ENCODE measurements at regions not wholly inside any gene's neighbourhood (a gene's known extent, or its start where the extent isn't known, plus 50 kb on each side); places are given as distances from the start of the nearest gene placed in this dataset.
"Not testable (repeated sequence)": the region's sequence is repeated elsewhere in the genome, so short reads cannot be mapped to it uniquely, and the experiment has no call there.

DNA sequence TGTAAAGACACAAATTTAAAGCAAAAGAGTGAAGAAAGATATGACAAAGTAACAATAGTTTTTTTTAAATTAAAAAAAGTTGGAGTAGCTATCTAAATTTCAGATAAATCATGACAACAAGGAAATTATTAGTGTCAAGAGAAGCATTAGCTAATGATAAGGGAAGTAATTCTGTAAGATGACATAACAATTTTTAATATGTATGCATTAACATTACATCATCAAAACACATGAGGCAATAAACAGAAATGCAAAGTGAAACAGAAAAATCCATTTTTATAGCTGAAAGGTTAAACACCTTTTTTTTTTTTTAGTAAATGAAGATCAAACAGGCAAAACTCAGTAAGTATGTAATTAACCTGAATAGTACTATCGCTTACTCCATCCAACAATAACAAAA lies 804.9 kb upstream of the PRR20A start:
- no peak for DNase-seq

DNA sequence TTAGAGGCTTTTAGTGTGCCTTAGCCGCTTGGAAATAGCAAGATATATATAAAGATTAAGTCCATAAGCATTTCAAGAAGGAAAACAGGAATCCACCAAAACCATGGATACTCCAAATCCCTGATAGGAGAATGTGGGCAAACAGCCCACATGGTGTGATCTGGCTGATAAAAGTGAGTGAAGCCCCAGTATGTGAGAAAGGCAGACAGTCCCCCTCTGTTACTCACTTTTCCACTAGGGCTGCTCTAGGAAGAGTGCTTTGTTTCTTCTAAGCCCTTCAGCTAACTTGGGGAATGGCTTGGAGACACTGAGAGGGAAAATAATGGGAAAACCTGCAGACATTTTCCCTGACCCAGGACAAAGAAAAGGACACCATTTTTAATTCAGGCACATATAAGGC lies 802.3 kb upstream of the PRR20A start:
- DNase-seq = no peak

DNA sequence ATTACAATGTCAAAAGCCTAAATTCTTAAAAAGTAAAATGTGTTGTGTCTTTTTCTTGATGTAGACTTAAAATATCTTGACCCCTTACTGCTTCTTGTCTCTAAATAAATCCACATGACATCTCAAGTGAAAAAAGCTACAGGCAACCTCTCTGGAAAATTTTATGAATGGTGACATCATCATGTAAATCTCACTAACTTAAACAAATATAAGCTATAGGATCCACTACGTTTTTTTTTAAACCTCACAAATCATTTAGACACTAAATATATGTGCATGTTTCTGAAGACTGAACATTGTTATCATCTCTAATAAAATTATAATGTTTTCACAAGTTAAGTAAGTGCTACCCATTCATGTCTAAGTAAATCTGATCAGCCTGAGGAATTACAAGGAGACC lies 793.7 kb upstream of the PRR20A start:
- no peak for DNase-seq

DNA sequence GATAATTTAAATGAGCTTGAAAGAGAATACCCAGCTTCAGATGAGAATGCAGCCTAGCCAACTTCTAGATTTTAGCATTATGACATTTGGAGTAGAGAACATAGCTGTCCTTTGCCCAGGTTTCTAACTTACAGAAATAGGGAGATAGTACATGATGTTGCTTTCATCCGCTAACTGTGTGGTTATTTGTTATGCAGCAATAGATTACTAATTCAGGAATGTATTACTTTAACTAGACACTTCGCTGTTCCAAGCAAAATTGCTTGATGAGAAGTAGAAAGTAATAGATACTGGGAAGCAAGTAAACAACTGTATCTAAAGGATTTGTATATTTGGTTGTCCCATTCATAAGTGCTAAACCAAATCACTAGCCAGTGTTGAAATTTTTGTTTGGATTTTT lies 790.9 kb upstream of the PRR20A start:
- DNase-seq = no peak

DNA sequence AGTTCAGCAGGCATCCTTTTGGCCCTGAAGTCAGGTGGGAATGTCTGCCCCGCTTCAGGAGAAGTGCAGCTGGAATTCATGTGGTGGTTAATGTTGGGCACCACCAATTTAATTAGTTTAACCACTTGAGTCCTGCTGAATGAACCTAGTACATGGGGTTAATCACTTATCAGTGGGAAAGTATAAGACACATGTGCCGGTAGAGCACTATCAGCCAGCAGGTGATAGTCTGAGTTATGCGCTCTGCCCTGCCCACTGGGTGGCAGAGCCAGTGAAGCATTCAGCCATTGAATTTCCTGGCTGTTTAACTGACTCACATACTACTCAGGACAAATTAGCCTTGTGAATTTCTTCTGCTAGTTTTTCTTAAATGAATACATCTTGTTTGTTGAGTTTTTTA lies 789.7 kb upstream of the PRR20A start:
- DNase-seq = no peak

DNA sequence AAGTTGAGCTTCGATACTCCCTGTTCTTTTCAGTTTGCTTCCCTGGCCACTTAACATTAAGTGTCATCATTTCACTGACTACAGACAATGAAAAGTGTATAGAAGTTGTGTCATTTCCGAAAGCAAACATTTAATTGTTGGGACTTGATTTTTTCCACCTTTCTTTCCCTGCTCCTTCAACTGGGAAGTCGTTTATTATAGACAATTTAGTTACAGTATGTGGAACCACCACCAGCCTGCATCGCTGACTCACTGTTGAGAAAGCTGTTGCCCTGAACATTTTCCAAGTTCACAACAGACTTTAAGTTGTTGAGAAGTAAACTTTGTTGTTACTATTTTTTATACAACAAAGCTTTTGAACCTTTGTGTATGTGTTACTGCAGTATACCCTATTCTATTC lies 788.4 kb upstream of the PRR20A start:
- DNase-seq = no peak

DNA sequence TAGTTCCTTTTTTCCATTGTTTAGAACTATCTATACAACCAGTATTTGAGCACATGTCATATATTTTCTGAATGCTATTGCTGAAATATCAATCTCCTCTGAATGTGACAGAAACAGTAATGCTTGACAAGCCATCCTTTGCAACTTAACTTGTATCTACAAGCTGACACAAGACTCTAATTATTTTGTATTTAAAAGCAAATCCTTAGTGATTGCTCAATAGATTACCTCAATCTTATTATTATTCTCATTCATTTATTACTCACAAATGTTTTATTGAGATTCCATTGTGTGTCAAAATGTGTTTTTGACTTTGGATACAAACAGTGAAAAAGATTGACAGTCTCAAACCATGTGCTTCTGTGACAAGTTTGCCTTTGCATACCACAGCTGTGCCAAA lies 787.8 kb upstream of the PRR20A start:
- DNase-seq = no peak

DNA sequence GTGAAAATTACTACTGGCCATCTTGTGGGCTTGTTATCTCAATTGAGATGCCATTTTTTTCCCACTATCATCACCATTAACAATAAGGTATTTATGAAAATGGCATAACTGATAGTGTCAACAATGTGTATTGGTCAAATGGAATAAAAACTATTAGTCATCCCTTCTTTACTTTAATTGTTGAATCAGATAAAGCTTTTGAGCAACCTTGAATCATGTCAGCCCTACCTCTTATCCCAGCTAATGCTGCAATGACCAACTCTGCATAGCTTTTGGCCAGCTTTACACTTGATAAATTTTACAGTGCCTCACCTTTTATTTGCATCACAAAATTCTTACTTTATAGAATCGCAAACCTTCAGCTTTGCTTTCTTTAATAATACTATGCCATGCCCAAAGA lies 784.0 kb upstream of the PRR20A start:
- DNase-seq = no peak

DNA sequence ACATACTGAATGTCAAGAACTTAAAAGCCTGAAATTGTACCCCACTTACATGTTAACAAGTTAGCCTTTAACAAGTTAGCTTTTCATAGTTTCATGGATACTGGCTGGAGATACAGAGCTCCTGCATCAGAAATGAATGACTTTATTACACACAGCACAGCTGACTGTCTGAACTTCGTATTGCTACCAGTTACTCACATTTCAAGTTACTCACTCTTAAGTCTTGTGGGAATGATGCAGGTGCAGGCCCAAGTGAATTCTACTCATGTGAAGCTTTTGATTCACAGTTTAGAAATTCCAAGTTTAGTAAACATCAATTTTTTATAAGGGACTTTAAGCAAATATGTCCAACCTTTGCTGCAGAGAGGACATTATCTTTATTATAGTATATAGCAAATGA lies 762.2 kb upstream of the PRR20A start:
- no peak for DNase-seq

DNA sequence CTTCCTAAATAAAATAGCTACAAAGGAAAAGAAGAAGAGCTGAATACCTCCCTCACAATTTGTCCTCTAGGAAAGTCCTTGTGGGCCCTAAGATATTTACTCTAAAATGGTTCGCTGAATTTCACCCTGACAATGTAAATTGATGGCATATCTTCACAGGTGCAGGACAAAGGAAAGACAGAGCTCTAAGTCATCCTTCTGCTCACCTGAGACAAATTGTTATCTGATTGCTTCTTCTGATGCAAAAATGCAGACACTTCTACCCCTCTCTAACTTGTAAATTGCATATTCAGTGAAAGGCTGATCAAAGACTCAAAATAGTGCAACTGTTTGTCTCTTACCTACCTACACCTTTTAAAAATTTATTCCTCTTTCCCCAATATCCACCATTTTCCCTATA lies 747.2 kb upstream of the PRR20A start:
- no peak for DNase-seq

DNA sequence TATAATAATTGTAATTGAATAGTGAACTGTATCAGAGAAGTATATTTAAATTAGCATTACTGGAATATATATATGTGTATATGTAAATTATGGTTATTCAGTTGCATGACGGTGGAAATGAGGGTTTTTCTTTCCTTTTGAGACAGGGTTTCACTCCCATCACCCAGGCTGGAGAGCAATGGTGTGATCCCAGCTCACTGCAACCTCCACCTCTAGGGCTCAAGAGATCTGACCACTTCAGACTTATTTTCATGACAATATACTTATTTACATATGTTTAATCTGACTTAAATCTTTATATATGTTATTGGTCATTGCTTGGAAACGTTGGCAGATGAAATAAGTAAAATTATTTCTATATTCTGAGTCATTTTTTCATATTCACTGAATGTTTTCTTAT lies 744.4 kb upstream of the PRR20A start:
- no peak for DNase-seq

DNA sequence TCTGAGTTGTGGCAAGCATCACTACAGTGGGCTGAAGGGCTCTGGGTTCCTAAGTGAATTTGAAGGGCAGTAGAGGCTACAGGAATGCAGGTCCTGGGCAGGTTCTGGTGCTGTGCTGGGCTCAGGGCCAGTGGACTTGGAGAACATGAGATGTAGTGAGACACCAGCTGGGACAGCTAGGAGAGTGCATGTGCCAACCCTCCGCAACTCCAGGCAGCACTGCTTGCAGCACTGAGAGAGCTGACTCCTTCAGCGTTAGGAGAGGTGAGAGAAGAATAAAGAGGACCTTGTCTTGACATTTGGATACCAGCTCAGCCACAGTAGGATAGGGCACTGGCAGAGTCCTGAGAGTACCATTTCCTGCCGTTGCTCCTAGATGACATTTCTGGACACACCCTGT lies 739.9 kb upstream of the PRR20A start:
- DNase-seq = no peak

DNA sequence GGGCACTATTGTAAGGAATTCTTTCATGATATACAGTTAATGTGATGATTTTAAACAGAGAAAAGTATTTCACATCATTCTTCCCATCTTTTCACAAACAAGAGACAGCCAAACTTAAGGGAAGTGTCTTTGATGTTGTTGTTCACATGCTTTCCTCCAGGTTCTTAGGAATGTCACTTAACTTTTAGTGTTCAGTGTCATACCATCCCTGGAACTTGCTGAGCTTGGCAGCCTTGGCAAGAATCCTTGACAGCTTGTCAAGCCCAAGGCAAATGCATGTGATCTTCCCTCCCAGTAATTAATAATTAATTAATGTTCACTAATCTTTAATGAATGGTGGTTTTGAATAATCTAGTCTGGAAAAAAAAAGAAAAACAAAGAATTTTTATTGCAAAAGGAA lies 727.9 kb upstream of the PRR20A start:
- DNase-seq = no peak

DNA sequence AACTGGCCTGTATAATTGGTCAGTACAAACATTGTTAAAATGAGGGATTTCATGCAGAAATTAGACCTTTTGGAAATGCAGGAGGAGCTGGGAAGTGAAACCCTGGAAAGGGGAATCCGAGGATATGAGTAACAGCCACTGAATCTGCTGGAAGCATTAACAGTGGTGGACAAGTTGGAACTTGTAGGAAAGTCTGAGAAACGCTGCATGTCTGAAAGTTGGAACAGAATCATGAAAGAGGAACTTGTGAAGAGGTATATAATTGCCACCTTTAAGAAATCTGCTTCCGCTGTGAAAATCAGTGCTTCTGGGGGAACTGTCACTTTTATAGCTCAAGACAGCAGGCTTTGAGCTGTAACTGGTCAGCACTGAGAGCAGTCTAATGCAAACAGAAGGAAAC lies 716.5 kb upstream of the PRR20A start:
- no peak for DNase-seq

DNA sequence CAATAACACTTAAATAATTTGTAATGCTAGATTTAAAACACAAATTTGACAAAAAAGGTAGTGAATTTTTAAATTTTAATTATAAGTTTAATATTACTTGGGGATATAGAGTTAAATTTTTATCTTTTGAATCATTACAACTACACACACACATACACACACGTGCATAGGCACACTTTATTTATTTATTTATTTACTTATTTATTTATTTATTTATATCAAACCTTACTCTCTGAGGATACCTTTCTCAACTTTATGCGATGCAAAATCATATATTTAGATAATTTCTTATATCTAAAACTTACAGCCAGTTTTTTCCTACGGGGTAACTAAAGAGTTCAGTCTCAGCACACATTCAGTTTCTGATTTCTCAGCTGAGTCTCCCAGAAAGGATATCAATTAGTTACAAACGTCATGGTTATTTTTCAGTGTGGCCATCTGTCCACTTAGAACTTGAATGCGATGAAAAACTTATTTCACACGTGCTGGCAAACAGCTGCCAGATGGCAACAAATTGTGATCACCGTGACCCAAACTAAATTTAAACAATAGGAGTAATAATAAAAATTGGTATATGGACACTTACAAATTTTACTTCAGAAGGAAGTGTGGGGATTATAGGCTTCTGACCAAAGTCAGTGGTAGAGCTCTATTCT lies 683.1 kb upstream of the PRR20A start:
- DNase-seq = peak; percentile 49

DNA sequence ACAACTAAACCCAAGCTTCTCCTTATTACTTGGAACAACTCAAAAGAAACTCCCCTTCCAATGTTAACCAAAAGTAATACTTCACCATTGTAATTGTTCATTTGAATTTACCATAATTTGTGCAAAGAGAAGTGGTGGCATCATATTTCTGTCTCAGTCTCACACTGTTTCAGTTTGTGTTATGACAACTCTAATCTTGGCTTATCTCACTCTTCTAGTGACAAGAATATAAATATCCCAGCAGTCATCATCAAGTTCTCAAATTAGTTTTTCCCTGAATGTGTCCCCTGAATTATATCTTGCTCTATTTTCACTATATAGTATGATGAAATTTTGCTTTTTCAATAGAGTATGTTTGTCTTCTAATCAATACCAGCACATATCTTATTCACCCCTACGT lies 681.4 kb upstream of the PRR20A start:
- DNase-seq = no peak

DNA sequence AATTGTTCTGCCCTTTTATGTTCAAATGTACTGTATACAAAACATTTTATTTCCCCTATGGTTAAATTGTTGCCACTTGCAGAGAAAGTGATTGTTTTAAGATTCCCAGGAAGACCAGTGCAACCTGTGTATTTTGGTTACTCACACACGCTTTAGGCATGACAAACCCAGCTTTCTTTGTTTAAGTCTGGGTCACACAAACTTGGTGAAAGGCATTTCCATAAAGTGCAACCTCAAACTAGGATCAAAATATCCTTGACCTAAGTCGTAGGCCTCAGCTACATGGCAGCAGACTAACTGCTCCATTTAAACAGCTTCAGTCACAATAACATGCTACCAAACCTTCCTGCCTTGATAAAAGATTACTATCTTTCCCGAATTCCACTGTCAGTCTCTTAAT lies 639.0 kb upstream of the PRR20A start:
- no peak for DNase-seq

DNA sequence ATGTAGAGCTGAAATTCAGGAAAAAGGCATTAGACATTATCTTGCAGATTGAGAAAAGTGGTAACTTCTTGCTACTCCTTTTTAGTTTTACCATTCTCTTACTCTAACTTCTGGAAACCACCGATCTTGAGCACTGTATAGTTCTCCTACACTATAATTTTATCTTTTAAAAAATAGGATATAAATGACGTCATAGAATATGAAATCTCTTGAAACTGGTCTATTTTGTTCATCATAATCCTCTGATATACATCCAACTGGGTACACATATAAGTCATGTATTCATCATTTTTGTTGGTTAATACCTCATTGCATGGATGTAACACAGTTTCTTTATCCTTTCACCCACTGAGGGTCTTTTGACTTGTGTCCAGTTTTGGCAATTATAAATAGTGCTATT lies 629.9 kb upstream of the PRR20A start:
- no peak for DNase-seq

DNA sequence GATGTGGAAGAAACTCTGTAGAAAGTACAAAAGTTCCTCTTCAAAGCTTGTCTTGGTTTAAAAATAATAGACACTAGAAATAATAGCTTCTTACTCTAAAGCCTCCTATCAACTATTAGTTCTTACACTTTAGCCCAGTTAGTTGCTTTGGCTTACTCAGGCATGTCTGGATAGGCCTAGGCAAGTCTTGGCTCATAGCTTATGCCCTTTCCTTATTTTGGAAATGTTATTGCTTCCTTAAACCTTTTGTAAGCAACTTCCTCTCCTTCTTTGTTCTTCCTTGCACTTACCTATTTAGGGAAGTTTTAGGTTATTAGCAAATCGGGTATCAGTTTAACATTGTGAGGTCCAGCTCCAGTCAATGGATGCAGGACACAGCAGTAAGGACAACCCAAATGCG lies 628.4 kb upstream of the PRR20A start:
- DNase-seq = not testable (repeated sequence)

DNA sequence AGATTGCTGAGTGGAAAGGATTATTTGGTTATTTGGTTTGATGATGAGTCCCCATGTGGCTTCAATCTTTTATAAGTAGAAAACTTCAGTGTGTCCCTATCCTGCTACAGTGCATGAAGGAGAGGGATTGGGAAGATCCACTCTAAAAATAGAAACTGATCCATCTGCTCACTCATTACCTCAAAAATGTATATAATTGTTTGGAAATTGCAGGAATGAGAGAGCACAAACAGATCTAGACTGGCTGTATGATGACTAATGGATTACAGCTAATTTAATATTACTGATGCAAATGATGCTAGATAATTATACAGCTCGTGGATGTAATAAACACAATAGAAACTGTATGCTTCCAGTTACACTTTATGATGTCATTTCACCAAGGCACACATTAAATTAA lies 625.3 kb upstream of the PRR20A start:
- DNase-seq = no peak

DNA sequence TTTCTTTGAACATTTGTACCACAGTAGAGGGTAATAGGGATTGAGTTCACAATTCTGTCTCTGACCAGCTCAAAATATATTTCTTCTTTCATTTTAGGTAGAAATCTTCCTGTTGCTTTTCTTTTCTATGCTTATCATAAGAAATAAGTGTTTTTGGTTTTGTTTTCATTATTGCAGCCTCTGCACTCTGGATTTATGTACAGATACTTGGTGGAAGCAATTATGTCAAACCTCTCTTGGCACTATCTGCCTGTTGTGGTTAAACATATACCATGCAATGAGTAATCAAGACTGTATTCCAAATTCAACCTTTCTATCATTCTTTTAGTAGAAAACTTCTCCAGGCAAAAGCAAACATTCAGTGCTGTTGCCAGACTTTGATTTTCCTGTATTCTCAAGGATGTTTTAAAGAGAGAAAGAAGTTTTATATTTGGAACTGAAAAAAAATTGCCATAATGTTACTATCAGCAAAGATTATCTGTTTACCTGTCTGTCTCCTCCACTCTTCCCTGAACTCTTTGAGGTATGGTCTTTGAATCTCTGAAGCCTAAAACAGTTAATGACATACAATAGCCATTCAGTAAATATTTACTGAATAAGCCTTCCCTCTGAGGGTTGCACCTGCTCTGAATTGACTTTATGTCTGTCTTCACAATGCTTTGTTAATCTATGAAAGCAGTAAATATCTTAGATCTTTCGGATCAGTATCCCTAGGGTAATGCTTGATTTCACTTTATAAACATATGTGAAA lies 612.5 kb upstream of the PRR20A start:
- DNase-seq = no peak

DNA sequence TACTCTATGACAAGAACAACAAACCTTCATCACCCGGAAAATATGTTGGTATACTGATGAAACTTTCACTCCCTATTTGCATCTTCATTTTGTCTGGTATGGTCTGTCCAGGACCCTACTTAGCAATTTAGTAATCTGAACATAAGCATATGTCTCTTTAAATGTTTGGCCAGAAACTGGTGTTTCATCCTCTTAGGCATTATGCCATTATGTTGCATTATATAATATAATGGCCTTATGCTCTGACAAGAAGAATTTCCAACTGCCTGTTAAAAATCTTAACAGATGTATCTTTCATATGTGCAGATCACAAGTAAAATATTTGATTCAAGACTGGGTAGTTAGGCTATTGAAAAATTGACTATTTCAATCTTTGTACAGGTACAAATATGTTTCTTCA lies 610.6 kb upstream of the PRR20A start:
- peak; percentile 25 for DNase-seq

DNA sequence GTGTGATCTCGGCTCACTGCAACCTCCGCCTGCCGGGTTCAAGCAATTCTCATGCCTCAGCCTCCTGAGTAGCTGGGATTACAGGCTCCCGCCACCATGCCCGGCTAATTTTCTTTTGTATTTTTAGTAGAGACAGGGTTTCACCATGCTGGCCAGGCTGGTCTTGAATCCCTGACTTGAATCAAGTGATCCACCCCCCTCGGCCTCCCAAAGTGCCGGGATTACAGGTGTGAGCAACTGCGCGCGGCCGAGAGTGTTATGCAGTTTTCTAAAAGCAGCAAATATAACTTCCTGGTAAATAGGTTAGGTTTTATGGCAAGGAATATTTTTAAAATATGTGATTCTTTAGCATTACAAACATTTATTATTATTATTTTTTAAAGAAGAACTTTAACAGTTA lies 592.8 kb upstream of the PRR20A start:
- DNase-seq = not testable (repeated sequence)

DNA sequence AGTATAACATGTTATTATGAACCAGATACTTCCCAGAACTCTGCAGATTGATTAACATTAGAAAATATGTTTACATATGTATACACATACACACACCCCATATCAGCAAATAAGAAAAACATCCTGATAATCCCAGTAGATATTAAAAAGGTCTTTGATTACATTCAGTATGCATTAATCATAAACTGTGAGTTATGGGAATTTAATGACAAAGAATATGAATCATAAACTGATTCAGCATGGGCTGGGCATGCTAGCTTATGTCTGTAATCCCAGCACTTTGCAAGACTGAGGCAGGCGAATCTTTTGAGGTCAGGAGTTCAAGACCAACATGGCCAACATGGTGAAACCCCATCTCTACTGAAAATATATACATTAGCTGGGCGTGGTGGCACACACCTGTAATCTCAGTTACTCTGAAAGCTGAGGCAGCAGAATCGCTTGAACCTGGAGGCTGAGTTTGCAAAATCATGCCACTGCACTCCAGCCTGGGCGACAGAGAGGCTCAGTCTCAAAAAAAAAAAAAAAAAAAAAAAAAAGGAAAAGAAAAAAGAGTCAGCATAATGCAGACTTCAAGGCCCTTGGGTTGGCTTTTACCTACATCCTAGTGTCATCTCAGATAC lies 581.9 kb upstream of the PRR20A start:
- DNase-seq = no peak

DNA sequence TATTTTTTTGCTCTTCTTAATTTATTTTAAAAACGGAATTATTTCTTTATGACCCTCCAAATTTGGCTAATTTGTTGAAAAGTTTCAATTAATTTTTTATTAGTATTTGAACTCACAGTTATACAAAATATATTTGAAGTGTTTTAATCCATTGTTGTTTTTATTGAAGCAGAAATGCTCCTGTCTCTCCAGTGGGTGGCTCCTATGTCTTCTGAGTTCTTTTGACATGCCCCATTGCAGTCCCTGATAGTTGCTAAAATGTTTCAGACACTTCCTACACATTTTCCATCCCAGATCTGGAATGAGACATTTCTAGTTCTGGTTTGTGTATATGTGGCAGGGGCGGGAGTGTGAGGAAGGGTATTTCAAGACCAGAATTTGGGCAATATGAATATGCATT lies 579.4 kb upstream of the PRR20A start:
- no peak for DNase-seq

All from NCI-H446 treated with DMSO at 0.1 percent for 48 hours (cell line).